H9 (cell line): ENCODE measurements at regions not wholly inside any gene's neighbourhood (a gene's known extent, or its start where the extent isn't known, plus 50 kb on each side); places are given as distances from the start of the nearest gene placed in this dataset.
A peak's percentile ranks its signal among the peaks of the same experiment; 100 is the strongest.

Source experiments
- DNase-seq: peaks from one replicate; pipeline ENCODE4 v3.0.0-alpha.2; 2017
- H2AFZ ChIP-seq: one replicate; pipeline ENCODE4 v1.6.1; 2013; ENCODE audit warnings: mild to moderate bottlenecking, low read length, control low read depth, moderate library complexity
- H2AK5ac ChIP-seq: 2 replicates; pipeline ENCODE4 v1.6.1; 2013; ENCODE audit warnings: low read length, control low read depth, mixed read lengths; ENCODE audit not compliant: insufficient read length
- H2BK120ac ChIP-seq: one replicate; pipeline ENCODE4 v1.6.1; 2013; ENCODE audit warnings: low read depth, mild to moderate bottlenecking, low read length, control low read depth, inconsistent platforms; ENCODE audit not compliant: poor library complexity, severe bottlenecking
- H2BK12ac ChIP-seq: 2 replicates; pipeline ENCODE4 v1.6.1; 2013; ENCODE audit warnings: low read length, control low read depth, mixed read lengths, low read depth; ENCODE audit not compliant: insufficient read length
- H2BK15ac ChIP-seq: 2 replicates; pipeline ENCODE4 v1.6.1; 2013; ENCODE audit warnings: low read depth, low read length, control low read depth
- H2BK20ac ChIP-seq: one replicate; pipeline ENCODE4 v1.6.1; 2013; ENCODE audit warnings: low read depth, mild to moderate bottlenecking, low read length, control low read depth, inconsistent platforms; ENCODE audit not compliant: poor library complexity, severe bottlenecking
- H2BK5ac ChIP-seq: 2 replicates; pipeline ENCODE4 v1.6.1; 2013; ENCODE audit warnings: low read length, control low read depth, mixed read lengths; ENCODE audit not compliant: insufficient read length
- H3K14ac ChIP-seq: 2 replicates; pipeline ENCODE4 v1.6.1; 2013; ENCODE audit warnings: low read length, control low read depth; ENCODE audit not compliant: insufficient read depth
- H3K18ac ChIP-seq: 2 replicates; pipeline ENCODE4 v1.6.1; 2013; ENCODE audit warnings: low read depth, mild to moderate bottlenecking, mixed read lengths, low read length, control low read depth; ENCODE audit not compliant: insufficient read length
- H3K23ac ChIP-seq: 2 replicates; pipeline ENCODE4 v1.6.1; 2013; ENCODE audit warnings: low read length, control low read depth, mixed read lengths, low read depth; ENCODE audit not compliant: insufficient read length
- H3K23me2 ChIP-seq: 2 replicates; pipeline ENCODE4 v1.6.1; 2013; ENCODE audit warnings: low read depth, mild to moderate bottlenecking, mixed read lengths, low read length, control low read depth; ENCODE audit not compliant: insufficient read length, poor library complexity, severe bottlenecking
- H3K27ac ChIP-seq: 2 replicates; pipeline ENCODE4 v1.5.1; 2013; ENCODE audit warnings: low read length, control low read depth, mixed read lengths, low read depth; ENCODE audit not compliant: insufficient read length
- H3K27me3 ChIP-seq: 2 replicates; pipeline ENCODE4 v1.6.1; 2013; ENCODE audit warnings: low read length, control low read depth, inconsistent platforms; ENCODE audit not compliant: insufficient read depth
- H3K4ac ChIP-seq: 2 replicates; pipeline ENCODE4 v1.6.1; 2013; ENCODE audit warnings: low read depth, mild to moderate bottlenecking, control low read depth, inconsistent platforms, low read length, moderate library complexity
- H3K4me1 ChIP-seq: 2 replicates; pipeline ENCODE4 v1.6.1; 2013; ENCODE audit warnings: low read length, control low read depth, inconsistent platforms; ENCODE audit not compliant: insufficient read depth
- H3K4me2 ChIP-seq: 2 replicates; pipeline ENCODE4 v1.6.1; 2013; ENCODE audit warnings: low read length, control low read depth, mixed read lengths; ENCODE audit not compliant: insufficient read length, insufficient read depth
- H3K56ac ChIP-seq: 2 replicates; pipeline ENCODE4 v1.6.1; 2013; ENCODE audit warnings: low read depth, mild to moderate bottlenecking, mixed read lengths, low read length, control low read depth; ENCODE audit not compliant: insufficient read length
- H3K79me1 ChIP-seq: 2 replicates; pipeline ENCODE4 v1.6.1; 2013; ENCODE audit warnings: low read depth, mild to moderate bottlenecking, moderate library complexity, low read length, control low read depth, inconsistent platforms; ENCODE audit not compliant: insufficient read depth, poor library complexity, severe bottlenecking
- H3K79me2 ChIP-seq: 2 replicates; pipeline ENCODE4 v1.6.1; 2013; ENCODE audit warnings: low read length, control low read depth, inconsistent platforms; ENCODE audit not compliant: insufficient read depth
- H3K9ac ChIP-seq: 2 replicates; pipeline ENCODE4 v1.6.1; 2013; ENCODE audit warnings: low read length, control low read depth, mixed read lengths; ENCODE audit not compliant: insufficient read length; ENCODE audit errors: extremely low read depth
- H3K9me3 ChIP-seq: one replicate; pipeline ENCODE4 v1.6.1; 2013; ENCODE audit warnings: low read depth, low read length, inconsistent platforms; ENCODE audit not compliant: control insufficient read depth
- H3T11ph ChIP-seq: one replicate; pipeline ENCODE4 v1.6.1; 2013; ENCODE audit warnings: mild to moderate bottlenecking, low read length, control low read depth, inconsistent platforms
- H4K20me1 ChIP-seq: one replicate; pipeline ENCODE4 v1.6.1; 2013; ENCODE audit not compliant: control insufficient read depth, insufficient read length, insufficient read depth
- H4K5ac ChIP-seq: 2 replicates; pipeline ENCODE4 v1.6.1; 2013; ENCODE audit warnings: low read depth, mild to moderate bottlenecking, mixed read lengths, low read length, control low read depth; ENCODE audit not compliant: insufficient read length
- H4K8ac ChIP-seq: replicated peaks from 2 replicates; pipeline ENCODE4 v1.6.1; 2013; ENCODE audit warnings: low read length, control low read depth, mixed read lengths, low read depth; ENCODE audit not compliant: insufficient read length
- H4K91ac ChIP-seq: 2 replicates; pipeline ENCODE4 v1.6.1; 2013; ENCODE audit warnings: low read depth, mild to moderate bottlenecking, moderate library complexity, mixed read lengths, low read length, control low read depth; ENCODE audit not compliant: insufficient read length
- H3K27ac Mint-ChIP-seq, 3 experiments: 2 replicates in 2 of 3; 3 replicates in 1 of 3; pipeline ENCODE4 v1.8.0; 2020 to 2021; ENCODE audit warnings: mixed read lengths in 3 of 3, mild to moderate bottlenecking in 1 of 3, moderate library complexity in 1 of 3
- H3K27me3 Mint-ChIP-seq: 2 replicates; pipeline ENCODE4 v1.8.0; 2021; ENCODE audit warnings: low read depth, mild to moderate bottlenecking, moderate library complexity, mixed read lengths
- H3K36me3 Mint-ChIP-seq, 3 experiments: 2 replicates in 2 of 3; 3 replicates in 1 of 3; pipeline ENCODE4 v1.8.0; 2020 to 2021; ENCODE audit warnings: low read depth in 3 of 3, mixed read lengths in 3 of 3; ENCODE audit not compliant: insufficient read depth in 1 of 3
- H3K4me1 Mint-ChIP-seq, 2 experiments: 2 replicates each; pipeline ENCODE4 v1.8.0; 2020; ENCODE audit warnings: mixed read lengths in 2 of 2
- H3K4me3 Mint-ChIP-seq, 2 experiments: 2 replicates in 1 of 2; 3 replicates in 1 of 2; pipeline ENCODE4 v1.8.0; 2020 to 2021; ENCODE audit warnings: mild to moderate bottlenecking in 2 of 2, mixed read lengths in 2 of 2, moderate library complexity in 1 of 2
- H3K9me3 Mint-ChIP-seq, 2 experiments: 2 replicates in 1 of 2; 3 replicates in 1 of 2; pipeline ENCODE4 v1.8.0; 2020; ENCODE audit warnings: mild to moderate bottlenecking in 2 of 2, mixed read lengths in 2 of 2, moderate library complexity in 1 of 2
- WGBS: extraction: QIAGEN DNeasy Blood & Tissue Kit; methylation state at CpG from one replicate; pipeline ENCODE4 v1.1.7; 2013; ENCODE audit warnings: missing lambda C conversion rate, low lambda C conversion rate, mixed read lengths; ENCODE audit not compliant: insufficient read length; ENCODE audit errors: extremely low coverage; 5-methylcytosine and 5-hydroxymethylcytosine counted together
- TF ChIP-seq, protein P1 (sequence below): fragments of 200-600 bp; sonication (generic); conservative IDR thresholded peaks from 3 replicates; pipeline ENCODE4 v1.8.0; 2021; ENCODE audit warnings: antibody characterized with exemption, mild to moderate bottlenecking

DNA sequence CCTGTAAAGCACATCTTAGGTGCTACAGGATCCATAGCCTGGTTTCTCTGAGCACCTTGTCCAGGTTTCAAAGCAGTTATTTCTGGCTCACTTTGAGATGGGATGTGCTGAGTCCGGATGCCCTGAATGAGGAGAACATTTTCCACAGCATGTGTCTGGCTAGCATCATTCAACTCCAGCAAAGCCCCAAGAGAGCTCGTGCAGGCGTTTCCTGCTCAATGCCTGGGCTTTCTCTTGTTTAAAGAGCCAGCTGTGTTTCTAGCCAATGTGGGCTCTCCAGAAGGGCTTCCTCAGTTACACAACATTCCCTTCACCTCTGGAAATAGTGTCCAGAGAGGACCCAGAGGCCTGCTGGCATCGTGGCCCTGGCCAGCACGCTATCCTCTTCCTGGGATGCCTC lies 411.7 kb downstream of the DMAC1 start:
- Histone ChIP-seq H3K56ac (peak overlapping the region; percentile 23), H3K9ac (no peak overlapping the region), H4K5ac (no peak overlapping the region), H3T11ph (no peak overlapping the region), H3K9me3 (no peaks in the 10 kb centered on the region), H3K4ac (no peak overlapping the region), H2BK20ac (no peak overlapping the region), H2BK15ac (no peak overlapping the region), H2AFZ (no peak overlapping the region), H2AK5ac (no peak overlapping the region), H3K23me2 (no peaks in the 10 kb centered on the region), H3K4me1 (no peaks in the 10 kb centered on the region), H3K14ac (no peak overlapping the region), H3K4me2 (no peak overlapping the region), H4K91ac (no peak overlapping the region), H3K79me2 (no peaks in the 10 kb centered on the region), H4K20me1 (no peaks in the 10 kb centered on the region), H3K18ac (no peak overlapping the region), H3K23ac (no peak overlapping the region), H2BK120ac (no peak overlapping the region), H3K79me1 (no peaks in the 10 kb centered on the region), H4K8ac (no peak overlapping the region), H2BK12ac (no peak overlapping the region), H2BK5ac (no peak overlapping the region), H3K27ac (no peak overlapping the region), H3K27me3 (no peaks in the 10 kb centered on the region)
- no peak overlapping the region for H3K27ac Mint-ChIP-seq
- no peaks in the 10 kb centered on the region; the same call in 1 of the 2 replicates for H3K27me3 Mint-ChIP-seq
- DNase-seq: no peak
- no peaks in the 10 kb centered on the region for H3K9me3 Mint-ChIP-seq
- no peaks in the 10 kb centered on the region for H3K36me3 Mint-ChIP-seq
- H3K4me1 Mint-ChIP-seq: no peaks in the 10 kb centered on the region
- WGBS: no CpG with 5 or more reads among the region's 5 CpGs
- TF ChIP-seq, protein P1, sequence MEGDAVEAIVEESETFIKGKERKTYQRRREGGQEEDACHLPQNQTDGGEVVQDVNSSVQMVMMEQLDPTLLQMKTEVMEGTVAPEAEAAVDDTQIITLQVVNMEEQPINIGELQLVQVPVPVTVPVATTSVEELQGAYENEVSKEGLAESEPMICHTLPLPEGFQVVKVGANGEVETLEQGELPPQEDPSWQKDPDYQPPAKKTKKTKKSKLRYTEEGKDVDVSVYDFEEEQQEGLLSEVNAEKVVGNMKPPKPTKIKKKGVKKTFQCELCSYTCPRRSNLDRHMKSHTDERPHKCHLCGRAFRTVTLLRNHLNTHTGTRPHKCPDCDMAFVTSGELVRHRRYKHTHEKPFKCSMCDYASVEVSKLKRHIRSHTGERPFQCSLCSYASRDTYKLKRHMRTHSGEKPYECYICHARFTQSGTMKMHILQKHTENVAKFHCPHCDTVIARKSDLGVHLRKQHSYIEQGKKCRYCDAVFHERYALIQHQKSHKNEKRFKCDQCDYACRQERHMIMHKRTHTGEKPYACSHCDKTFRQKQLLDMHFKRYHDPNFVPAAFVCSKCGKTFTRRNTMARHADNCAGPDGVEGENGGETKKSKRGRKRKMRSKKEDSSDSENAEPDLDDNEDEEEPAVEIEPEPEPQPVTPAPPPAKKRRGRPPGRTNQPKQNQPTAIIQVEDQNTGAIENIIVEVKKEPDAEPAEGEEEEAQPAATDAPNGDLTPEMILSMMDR: no peak
- no peak overlapping the region for H3K4me3 Mint-ChIP-seq
